HG03135 (cell line): ENCODE measurements at regions not wholly inside any gene's neighbourhood (a gene's known extent, or its start where the extent isn't known, plus 50 kb on each side); places are given as distances from the start of the nearest gene placed in this dataset.

Experiments used
- ATAC-seq: cut with Tn5 transposase; IDR thresholded peaks from one replicate; pipeline ENCODE4 v1.9.1; 2021; ENCODE audit warnings: mild to moderate bottlenecking, moderate library complexity; ENCODE audit not compliant: unreplicated experiment

DNA sequence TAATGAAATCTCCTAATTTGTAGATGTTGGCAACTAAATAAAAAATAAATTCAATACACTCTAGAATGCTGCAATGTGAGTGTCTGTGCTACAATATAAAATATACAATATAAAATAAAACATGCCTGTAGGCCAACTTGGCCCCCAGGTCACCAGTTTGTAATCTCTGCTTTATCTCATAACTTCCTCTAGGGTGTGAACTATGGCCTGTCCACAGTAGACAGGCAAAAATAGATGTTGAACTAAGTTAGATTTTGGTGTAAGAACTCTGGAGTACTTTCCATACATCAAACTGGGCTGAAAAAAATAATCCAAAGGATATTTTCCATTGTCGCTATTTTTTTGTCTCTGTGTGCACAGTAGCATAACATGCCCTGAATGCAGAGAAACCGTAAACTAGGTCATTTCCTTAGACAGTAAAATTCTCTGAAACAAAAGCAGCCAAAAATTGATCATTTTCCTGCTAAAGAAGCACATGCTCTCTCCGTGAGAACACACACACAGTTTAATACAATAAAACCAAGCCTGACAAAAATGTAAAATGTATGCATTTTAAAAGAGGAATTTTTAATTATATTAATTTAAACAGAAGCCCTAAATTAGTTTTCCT, 98.5 kb upstream of the ZFP64 start:
- ATAC-seq = no peak

DNA sequence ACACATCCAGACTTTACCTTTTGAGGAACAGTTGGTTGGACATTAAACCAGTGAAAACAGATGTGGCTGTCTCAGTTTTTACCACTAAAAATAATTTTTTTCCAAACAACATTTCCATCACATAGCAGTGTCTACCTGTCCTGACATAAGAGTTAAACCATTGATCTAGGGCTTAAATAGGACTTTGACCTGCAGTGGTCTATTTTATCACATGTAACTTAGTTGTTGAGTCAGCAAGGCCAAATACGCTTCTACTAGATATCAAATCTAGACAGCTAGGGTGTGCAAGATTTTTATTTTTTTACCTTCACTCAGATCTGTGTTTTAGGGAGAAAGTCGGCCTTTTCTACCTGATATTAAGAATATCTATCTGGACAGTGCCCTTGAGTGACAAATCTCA, 88.8 kb upstream of the ZFP64 start:
- ATAC-seq = no peak

- ATAC-seq = no peak
Observed at GRCh38 chr20:52279706-52280105, 88.1 kb upstream of the ZFP64 start.

DNA sequence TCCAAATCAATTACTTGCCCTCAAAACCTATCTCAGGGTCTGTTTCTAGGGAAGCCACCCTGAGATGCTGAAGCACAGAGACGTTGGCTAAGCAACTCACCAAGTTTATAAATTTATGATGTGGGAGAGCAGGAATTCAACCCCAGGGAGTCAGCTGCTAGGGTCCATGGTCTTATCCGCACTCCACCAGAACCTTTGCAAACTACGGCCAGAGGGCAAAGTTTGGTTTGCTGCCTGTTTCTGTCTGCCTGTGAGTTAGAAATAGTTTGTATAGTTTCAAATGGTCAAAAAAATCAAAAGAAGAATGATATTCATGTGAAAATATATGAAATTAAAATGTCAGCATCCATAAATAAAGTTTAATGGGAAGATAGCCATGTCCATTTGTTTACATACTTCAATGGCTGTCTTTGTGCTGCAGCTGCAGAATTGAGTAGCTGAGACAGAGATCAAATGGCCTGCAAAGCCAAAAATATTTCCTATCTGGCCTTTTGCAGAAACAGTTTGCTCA, 83.7 kb upstream of the ZFP64 start:
- no peak for ATAC-seq

GRCh38 chr20:52270696-52271095, 79.1 kb upstream of the ZFP64 start:
- no peak for ATAC-seq

DNA sequence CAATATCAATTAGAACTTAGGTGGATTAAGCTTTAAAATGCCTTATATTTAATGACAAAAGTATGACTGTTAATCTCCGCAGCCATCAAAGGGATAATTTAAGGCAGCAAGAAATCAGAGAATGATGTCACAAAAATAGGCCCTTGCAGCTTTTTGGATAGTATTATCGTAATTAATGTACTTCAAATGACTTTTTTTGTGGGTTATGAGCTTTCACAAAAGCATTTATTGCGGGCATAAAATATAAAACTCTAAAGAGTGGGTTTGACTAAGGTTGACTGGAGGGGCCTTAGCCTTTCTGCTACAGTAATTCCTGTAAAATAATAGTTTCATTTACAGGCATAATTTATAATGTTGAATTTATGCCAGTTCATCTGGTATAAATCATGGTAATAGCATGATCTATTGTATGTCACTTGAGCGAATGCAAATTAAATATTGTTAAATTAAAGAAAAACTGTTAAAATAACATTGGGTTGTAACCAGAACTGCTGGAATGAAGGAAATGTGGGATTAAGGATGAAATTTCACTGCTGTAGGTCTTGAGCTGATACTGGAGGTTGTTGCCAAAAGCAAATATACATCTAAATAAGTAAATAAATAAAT, 78.5 kb upstream of the ZFP64 start:
- ATAC-seq = no peak

DNA sequence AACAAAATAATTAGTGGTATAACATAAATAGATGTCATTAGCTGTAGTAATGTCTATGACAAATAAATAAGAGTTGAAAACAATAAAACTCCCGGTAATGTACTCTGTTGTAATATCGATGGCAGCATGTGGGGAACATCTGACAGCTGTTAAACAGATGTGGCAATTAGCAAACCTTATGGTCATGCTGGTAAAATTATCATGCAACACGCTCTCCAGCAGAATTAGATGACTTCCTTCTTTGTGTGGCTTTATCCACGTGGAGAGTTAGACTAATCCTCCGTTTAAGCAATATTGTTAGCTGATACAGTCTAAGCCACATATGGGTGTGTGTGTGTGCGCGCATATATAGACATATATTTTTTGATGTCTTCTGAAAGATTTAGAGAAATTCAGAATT, 77.7 kb upstream of the ZFP64 start:
- ATAC-seq = no peak

DNA sequence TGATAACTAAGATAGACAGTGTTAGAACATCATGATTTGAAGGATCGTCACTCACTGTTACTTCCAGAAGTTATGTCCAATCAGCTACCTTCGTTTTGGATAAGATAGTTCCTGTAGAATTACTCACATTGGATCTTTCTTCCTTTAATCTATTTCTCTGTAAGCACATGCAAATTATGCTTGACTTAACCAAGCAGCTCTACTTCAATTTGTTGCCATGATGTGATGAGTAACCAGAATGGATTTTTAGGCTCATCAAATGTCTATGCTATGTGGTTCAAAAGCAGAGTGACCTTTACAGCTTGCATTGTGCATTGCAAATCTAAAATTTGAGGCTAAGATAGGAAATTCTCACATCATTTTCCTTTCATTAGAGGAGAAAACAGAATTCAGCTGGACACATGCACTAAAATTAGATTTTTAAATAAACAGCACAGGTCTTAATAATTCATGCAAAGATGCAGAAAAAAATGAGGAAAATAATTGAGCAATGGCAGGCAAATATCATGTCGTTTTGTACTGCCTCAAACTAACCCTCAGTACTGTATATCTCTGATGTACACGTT, 76.7 kb upstream of the ZFP64 start:
- ATAC-seq = no peak

DNA sequence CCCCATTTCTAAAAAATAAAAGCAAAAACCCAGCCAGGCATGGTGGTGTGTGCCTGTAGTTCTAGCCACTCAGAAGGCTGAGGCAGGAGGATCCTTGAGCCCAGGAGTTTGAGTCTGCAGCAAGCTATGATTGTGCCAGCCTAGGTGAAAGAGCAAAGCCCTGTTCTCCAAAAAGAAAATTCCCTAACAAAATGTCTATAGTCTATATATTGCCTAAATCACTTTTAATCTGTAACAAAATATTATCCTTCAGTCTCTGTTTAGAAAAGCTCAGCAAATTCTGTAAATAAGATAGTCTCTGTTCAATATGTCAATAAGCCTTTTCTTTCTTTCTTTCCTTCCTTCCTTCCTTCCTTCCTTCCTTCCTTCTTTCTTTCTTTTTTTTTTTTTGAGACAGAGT, 75.8 kb upstream of the ZFP64 start:
- ATAC-seq = no peak

GRCh38 chr20:52263757-52264156, 72.2 kb upstream of the ZFP64 start:
- ATAC-seq = no peak

- ATAC-seq = no peak
Observed at GRCh38 chr20:52261792-52262191, 70.2 kb upstream of the ZFP64 start.

- ATAC-seq = no peak
Observed at GRCh38 chr20:52259295-52259694, 67.7 kb upstream of the ZFP64 start.

DNA sequence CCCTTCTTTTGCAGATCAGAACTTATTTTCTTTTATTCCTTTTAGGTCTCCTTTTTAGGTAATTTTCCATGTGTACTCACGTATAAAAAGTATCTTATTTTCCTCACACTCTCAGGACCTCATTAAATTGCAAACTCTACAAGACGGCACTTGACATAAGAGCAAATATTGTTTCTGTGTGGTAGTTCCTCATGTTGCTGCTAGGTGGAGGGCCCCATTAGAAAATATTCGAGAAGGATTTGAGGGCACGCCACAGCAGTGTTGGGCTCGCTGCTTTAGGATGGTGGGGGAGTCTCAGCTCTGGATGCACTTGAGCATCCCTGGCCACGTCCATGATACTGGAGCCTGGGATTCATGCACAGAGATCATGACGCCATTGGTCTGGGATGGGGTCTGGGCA, 64.9 kb upstream of the ZFP64 start:
- ATAC-seq = no peak

DNA sequence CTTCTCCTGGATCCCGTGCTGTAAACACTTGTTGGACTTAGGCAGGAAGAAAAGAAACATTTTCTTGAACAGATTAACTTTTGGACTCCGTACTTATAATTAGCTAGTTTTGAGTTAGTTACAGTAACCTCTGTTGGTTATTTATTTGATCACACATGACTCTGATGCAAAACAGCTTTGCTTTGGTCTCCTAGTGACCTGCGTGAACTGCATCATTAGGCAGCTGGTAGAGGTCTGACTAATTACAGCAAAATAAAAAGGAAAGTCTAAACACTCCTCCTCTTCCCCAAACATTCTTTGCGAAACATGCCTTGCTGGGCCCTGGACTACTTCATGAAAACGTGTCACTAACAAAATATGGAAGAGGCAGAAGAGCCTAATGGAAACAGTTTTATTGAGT, 61.1 kb upstream of the ZFP64 start:
- no peak for ATAC-seq

DNA sequence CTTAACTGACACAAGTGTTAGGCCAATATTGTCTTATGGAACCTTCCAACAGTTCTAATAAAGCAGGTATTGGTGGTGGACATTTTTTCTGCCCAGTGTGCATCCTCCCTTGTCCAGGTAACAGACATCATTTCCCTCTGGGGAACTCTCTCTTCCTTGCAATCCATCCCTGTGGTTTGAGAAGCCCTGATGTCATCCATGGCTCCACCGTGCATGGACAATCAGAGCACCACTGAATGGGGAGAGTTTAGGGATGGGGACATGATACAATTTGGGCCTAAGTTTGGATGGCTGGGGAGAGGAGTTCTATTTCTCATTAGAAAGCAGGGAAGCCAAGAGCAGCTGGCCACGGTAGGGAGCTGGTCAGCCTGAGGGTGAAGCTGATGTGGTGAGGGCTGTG, 60.2 kb upstream of the ZFP64 start:
- no peak for ATAC-seq

DNA sequence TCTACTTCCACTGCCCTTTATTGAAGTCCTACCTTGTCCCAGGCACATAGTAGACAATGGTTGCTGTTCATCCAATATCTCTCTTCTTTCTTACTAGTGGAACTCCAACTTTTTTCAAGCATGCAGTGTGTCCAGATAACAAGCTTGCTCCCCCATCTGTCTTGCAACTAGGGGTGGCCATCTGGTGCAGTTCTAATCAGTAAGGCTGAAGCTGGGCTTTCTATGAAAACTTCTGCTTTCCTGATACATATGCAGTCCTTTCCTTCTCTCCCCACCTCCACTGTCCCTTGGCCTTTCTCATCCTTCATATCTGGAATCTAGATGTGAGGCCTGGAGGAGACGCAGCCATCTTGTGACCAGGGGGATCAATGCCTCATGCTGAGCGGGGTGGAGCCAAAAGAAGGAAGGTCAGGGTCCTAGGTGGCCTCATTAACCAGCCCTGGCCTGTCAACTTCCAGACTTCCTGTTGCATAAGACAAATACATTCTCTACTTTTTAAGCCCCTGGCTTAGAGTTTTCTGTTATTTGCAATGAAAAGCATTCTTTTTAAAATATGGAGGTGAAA, 59.6 kb upstream of the ZFP64 start:
- no peak for ATAC-seq

DNA sequence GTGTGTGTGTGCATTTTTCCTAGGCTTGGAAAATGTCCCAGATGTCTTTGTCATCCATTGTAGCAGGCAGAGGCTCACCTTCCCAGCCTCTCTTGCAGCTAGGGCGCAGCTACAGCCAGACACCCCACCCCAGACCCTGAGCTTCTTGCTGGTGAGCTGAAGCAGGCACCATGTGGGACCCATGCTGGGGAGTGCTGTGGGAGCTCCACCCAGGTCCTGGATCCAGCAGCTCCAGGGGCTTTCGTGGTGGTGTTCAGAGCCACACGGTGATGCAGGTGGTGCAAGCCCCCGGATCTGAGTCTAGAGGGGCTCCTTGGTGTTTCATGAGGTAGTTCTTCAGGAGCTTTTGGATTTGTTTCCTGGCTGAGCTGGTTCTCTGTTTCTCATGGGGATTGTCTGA, 56.0 kb upstream of the ZFP64 start:
- no peak for ATAC-seq

GRCh38 chr20:52246366-52246765, 54.8 kb upstream of the ZFP64 start:
- no peak for ATAC-seq

DNA sequence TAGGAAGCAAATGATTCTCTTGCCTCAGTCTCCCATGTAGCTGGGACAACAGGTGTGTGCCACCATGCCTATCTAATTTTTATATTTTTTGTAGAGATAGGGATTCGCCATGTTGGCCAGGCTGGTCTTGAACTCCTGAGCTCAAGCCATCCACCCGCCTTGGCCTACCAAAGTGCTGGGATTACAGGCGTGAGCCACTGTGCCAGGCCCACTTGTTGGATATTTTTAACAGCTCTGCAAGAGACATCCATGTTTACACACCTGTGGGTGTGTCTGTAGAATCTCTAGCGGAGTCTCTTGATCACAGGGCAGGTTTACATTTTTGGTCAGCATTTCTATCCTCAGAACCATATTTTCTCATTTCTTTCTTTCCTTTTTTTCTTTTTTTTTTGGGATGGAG, 53.1 kb upstream of the ZFP64 start:
- no peak for ATAC-seq

DNA sequence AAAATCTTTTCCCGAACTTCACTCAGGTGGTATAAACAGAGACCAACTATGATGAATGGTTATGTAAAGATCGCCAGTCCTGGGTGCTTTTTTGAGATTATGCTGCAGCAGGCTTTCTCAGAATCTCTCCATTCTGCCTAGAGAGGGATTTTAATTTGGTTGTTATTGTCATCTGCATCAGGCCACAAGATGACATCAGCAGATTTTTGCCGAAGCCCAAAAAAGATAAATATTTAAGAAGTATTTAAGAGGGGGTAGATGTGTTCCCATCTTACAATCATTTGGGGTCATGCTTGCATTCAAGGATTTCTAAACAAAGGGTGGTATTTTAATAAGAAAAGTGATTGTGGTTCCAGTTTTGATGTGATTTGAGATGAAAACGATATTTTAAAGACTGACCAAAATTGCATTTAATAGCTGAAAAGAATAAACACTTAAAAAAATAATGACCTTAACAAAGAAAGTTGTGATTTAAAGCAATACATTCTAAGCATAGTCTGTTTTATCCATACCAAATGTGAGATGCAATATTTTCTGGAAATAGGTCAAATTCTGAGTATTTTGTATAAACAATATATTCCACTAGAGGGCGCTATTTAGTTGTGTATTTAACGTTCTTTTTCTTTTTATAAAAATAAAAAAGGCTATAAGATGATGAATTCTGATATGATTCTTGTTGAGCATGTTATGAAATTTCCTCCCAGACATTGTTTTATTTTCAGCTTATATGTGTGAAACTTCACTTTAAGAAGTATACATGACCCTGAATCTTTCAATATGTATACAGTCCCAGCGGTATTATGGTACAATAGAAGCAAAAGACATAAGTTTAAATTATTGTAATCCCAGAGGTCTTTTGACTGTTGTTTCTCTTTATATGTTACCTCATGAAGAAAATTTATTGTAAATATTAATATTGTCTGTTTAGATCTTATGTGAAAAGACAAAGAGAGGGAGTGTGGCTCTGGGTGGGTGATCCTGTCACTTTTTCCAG, 51.0 kb upstream of the ZFP64 start:
- ATAC-seq = no peak
